Activated CD4-positive, alpha-beta T cell treated with anti-CD3 and anti-CD28 coated beads, Interleukin-2, Interleukin-6, amounts not matched to agents 100 ng/mL and 50 ng/mL, durations not matched to agents 16 hours and 8 hours (primary cell): ENCODE measurements at regions not wholly inside any gene's neighbourhood (a gene's known extent, or its start where the extent isn't known, plus 50 kb on each side); places are given as distances from the start of the nearest gene placed in this dataset.

ENCODE experiments used
- DNase-seq: peaks from one replicate; pipeline ENCODE4 v3.0.0-alpha.2; 2020

DNA sequence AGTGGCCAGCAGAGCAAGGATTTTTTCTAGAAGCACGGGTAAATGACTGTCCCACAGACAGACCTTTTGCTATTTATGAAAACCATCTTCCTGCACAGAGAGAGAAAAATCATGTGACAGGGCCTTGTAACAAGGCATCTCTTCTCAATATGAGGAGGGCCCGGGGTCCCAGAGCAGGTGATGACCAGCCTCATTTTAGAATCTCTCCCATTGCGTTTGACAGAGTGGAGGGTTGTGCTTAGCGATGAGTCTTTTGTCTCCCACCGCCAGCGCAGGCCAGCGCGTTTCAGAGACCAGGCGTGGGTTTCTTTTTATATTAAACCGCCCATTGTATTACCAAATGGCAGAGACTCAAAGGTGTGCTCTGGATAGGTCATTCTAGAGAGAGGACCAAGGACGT is 97.4 kb upstream of the UBL3 start:
- DNase-seq = no peak

DNA sequence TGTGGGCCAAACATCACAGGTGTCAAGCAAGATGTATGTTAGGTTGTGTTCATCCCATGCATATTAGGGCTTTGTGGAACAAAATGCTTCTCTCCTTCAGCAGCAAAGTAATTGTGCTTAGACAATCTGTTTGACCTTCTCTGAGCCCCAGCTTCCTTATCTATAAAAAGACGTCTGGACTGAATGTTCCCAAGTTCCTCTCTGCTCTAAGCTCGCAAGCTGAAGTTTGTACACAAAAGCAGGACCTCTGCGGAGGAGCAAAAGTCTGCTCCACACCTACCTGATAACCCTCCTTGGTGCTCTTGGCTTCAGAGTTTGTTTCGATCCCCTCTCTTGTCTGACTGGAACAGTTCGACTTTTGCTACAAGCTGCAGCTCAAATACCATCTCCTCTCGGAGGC is 95.7 kb upstream of the UBL3 start:
- no peak for DNase-seq

DNA sequence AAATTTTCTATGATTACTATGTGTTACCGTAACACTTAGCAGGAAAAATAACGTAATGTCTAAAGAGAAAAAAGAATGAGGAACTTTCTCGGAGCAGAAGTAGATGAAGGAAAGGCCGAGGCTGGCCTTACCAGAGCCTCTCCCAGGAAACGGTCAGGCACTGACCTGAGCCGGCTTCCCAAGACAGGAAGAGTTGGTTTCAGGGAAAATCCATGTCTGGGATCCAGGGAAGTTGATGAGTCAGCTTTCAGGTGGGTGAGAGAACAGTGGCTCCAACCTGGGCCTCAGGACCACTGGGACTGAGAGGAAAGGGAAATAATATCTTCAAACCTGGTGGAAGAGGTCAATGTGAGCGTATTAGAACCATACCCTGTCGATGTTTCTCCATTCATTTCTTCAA is 93.3 kb upstream of the UBL3 start:
- no peak for DNase-seq

DNA sequence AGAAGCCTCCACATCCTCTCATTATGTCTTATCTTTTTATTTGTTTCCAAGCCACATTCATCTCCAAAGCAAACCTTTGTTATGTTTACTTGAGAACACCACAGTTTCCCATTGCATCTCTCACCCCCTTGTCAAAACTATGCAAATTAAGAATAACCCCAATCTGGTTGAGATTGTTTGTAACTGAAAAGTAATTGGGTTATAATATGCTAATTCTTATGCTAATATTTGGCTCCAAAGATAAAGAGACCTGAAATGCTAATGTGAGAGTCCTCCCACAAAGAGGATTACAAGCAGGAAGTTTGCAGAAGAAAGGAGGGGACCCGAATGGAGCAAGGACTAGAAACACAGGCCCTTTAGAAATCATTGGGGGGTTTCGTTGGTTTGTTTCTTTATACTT is 92.9 kb upstream of the UBL3 start:
- DNase-seq = no peak

DNA sequence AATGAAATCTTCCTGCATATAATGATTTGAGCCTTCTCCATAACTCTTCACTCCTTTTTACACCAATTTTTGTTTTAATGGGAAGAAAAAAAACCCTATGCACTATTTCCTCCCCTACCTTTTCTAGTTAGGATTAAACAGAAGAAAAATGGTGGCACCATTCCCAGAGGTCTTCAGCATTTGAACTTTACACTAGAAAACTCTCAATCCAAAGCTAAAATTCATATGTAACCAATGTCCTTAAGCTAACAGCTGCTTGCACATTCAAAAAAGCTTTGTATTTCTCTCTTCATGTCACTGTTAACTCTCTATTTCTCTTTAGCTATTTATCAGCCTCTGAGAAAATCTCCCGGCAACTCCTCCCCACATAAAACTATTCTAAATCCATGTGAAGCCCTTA is 90.3 kb upstream of the UBL3 start:
- no peak for DNase-seq

DNA sequence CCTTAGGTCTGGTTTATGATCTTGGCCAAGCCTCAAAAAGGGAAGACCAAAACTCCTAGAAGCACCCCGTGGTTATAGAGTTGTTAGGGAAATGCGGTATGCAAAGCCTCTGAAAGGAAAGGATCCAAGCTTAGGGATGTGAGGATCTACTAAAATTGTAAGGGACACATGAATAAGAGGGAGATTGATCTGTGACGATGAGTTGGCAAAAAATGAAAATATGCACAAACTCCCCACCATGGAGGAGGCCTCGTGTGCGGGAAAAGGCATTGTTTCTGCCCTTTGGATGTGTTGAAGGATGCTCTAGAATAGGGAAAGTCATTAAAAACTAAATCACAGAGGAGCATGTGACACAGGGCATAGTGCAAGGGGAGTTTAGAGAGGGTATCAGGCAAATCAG is 88.7 kb upstream of the UBL3 start:
- DNase-seq = no peak

DNA sequence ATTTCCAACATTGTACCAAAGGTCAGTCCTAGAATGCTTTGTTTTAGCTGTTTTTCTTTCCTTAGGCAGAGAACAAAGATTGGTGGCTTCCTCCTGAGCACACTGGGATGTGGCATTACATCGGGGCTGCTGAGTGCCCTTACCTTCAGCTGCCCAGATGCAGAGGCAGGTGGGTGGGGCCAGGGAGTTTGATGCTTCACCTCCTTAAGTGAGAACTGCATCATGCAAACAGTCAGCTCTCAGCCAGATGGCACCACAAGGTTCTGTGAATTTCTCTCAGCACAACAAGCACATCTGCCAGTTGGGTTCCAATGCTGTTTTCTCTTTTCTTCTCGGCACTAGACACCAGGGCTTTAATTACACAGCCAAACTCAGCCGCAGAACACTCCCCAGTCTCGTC is 87.4 kb upstream of the UBL3 start:
- peak; percentile 10 for DNase-seq

DNA sequence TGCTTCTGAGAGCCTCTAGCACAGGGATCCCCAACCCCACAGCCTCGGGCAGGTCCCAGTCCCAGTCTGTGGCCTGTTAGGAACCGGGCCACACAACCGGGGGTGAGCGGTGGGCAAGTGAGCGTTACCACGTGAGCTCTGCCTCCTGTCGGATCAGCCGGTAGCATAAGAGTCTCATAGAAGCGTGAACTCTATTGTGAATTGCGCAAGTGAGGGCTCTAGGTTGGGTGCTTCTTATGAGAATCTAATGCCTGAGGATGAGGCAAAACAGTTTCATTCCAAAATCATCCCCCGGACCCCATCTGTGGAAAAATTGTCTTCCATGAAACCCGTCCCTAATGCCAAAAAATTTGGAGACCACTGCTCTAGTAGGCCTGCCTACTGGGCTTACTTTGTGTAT is 87.0 kb upstream of the UBL3 start:
- DNase-seq = no peak

DNA sequence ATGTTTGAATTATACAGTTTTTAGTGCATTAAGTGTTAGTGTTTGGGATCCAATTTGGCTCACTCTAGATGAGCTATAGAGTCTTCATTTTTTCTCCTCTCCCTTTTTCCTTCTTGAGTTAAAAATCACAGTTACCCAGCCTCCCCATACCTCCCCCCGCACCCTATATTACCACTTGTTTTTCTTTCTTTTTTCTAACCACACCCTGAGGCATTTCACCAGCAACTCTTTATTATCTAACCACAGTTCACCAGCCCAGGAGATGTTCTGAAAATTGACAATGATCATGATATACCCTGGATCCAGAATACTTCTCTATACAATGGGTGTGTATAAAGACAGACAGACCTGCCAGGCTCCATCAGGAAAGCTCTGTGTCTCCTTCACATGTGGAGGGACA is 86.5 kb upstream of the UBL3 start:
- DNase-seq = no peak

DNA sequence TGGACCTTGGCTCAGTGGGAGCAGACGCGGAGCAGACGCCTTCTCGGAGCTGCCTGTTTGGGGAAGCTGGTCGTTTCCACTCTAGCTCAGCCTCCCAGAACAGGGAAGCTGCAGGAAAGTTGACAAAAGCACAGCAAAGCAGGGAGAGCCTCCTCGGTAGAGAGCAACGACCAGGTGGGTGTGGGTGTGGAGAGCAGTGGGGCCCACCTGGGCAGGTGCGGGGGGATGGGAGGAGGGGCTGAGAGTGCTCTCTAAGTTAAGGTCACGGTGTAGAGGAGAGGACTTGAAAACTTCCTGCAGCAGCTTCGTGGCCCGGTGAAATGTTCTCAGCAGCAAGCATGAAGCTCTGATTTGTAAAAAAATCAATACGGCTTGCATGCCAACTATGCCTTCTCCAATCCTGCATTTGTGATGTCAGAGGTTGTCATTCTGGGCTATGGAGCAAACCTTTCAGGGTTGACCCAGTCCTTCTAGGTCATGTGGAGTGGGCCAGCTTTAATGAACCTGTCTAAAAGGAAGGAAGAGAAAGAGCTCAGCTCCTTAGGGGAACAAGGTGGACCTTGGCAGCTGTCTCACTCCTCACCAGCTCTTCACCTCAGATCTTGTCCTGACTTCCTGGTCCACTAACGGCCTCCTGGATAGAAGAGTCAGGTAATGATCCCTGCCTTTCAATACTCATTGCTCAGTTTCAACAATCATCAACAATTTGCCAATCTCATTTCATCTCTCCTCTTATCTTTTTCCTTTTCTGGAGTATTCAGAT is 85.8 kb upstream of the UBL3 start:
- DNase-seq = peak; percentile 13

DNA sequence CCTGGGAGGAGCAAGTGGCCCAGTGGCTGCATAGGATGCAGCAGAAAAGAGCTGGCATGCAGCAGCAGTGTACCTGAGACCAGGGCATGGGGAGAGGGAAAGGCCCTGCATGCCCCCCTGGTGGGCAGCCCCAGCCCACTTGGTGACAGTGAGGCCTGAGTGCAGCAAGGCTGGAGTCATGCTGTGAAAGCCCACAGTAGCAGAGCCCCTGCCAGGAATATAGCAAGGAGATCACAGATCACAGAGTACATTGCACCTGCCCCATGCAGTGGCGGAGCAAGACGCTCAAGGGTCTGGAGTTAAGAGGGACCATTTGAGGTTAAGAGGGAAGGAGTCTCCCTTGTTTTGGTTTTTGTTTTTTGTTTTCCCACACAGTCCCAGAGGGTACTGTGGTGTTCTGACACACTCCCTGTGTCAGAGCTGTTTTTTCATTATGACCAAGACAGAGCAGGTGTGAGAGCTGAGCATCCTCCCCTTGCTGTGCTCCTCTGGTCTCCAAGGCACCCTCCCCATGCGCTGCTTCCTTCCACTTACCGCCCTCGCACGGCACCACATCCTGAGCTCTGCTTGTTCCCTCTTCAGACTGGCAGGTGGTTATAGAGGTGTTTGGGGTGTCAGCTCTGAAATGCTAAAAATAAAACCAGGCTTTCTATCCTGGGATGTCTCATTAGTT is 85.0 kb upstream of the UBL3 start:
- peak; percentile 94 for DNase-seq

DNA sequence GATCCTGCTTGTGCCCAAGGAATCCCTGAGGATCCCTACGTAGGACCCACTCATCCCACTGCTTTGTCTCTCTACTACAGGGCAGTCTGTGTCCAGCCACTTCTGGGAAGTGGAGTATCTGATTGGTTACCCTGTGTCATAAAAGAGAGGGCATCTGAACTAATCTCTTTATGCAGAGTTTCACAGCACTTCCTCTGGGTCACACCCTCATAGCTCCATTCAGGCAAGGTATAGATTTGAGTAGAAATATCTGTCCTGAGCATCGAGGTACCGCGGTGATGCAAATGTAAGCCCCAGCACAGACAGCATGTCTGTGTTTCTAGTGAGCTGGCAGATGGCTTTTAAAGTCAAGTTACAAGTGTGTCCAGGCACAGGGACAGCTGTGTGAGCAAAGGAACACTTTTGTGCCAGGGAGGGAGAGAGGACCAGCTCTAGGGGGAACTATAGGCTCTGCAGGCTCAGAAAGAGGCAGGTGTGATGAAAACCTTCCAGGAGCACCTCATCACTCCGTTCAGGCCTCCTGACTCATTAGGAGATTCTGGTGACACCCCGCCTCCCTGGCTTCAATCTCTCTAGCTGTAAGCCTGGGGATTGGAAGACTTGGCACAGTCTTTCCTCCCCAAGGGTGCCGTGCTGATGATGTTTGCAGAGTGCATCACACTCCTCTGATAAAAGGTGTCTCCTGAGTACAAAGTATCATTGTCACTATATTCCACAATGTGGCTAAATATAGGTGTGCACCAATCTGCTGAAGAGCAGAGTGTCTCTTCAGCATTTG is 84.3 kb upstream of the UBL3 start:
- peak; percentile 62 for DNase-seq

DNA sequence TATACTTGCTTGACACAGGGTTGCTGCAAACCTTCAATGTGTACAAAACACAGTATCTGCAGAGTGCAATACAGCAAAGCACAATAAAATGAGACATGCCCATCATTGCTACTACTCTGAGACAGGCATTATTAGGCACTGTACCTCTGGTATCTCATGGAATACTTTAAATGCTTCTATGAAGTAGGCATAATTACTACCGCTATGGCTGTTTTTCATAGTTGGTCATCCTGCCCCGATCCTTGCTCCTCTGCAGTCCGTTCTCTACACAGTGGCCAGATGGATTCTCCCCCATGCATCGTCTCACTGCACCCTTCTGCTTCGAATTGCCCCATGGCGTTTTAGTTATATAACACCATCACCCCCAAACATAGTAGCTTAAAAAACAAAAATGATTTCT is 83.0 kb upstream of the UBL3 start:
- no peak for DNase-seq

DNA sequence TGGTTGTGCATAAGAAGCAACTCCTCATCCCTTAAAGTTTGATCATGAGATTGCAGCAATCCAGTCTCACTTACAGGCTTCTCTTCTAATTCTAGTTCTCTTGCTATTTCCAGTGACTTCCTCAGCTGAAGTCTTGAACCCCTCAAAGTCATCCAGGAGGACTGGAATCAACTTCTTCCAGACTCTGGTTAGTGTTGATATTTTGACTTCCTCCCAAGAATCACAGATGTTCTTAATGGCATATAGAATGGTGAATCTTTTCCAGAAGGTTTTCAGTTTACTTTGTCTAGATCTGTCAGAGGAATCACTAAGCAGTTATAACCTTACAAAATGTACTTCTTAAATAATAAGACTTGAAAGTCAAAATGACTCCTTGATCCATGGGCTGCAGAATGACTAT is 81.3 kb upstream of the UBL3 start:
- DNase-seq = no peak

DNA sequence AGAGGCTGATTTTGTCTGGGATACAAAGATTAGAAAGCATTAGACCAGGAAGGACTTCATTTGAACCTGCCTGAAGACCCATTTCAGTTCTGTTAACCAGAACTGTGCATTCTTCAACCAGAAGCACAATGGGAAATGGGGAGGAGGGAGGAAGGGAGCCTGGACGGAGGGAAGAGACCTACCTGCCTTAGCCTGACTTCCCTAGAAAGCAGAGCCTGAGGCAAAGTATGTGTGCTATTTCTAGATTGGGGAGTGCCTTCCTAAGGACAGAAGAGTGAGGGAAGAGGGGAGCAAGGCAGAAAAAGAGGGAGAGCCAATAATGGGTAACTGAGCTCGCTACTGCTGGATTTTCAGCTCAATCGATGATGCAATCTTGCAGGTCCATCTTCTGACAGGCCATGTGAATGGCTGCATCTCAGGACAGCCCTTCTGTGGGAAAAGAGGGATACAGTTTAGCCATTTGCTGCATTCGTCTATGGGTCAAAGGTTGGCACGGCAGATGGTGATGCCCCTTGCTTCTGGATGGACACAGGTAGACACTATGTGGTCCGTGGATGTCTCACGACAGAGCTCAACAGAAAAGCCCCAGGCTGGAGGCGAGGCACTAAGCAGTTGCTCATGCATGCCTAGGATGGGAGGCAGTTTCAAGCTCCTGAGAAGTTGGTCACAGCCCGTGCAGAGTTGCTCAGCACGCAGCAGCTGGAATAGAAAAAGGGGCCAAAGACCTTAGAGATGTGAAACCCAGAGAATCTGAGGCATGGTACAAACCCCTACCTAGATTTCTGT is 78.8 kb upstream of the UBL3 start:
- no peak for DNase-seq

DNA sequence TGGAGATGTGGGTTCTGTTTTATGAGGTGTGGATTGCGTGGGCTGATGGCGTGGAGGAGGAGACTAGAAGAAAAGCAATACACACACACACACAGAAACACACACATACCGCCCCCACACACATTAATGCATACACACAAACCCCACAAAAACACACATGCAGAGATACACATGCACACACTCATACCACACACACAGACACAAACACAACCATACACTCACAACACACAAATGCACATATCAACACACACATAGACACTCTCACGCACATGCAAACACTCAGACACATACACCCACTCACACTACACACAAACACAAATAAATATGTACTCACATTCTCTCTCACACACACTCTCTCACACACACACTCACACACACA is 75.7 kb upstream of the UBL3 start:
- no peak for DNase-seq

DNA sequence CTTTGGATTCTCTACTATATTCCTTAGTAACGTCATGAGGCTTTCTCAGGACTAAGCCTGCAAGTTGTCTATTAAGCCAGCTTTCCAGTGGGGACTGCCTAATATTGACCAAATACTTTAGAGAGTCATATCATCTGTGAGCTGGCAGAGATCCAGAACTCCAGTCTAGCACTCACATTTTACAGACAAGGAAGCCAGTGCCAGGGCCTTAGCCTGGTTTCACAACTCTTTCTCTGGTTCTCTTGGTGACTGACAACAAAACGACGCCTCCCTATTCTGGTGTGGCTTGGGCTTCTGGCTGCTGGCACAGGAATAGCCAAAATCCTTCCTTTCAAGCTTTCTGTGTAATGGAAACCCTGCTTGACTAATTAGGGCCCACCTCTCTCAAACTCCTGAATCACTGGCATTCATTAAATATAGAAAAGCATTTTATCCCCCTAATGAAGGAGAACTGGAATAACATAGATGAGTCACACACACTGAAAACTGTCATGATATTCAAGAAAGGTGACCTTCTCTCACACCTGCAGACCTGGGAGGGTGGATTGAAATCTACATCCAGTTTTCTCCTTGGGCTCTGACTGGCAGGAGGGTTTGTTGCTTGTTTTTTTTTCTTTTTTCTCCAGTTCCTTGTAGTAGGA is 75.2 kb upstream of the UBL3 start:
- no peak for DNase-seq

DNA sequence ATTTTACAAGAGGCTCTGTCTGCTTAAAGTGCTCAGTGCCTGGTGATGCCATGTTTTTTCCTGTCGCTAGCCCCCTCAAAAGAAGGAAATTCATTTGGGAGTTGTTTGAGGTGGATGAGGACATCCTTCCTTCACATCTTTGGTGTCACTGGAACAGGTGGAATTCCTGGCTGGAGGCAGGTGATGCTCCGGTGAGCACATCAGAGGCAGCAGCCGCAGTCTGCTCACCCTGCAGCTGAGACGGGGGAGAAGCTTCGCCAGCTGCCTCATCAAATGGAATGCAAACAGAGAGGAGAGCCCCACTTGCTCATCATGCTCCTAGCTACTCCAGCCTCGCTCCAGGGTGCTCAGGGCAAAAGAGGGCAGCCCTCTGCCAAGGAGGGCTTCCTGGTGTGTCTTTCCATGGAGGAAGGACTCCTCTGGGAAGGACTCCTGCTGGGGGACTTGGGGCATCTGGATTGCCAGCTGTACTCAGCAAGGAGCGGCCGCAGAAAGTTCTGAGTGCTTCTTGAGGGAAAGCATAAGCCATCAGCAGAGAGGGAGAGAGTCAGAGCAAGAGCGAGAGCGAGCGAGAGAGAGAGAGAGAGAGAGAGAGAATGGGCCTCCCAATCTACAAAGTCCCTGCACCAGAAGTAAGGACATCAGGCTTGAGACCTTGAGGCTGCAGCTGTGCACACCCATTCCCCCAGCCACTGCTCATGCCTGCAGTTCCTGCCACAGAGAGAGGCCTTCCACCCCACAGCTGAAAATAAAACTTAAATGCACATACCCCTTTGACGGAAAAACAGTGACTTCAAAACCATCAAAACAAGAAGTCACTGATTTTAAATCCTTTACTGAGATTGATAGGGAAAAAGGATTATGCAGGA is 74.3 kb upstream of the UBL3 start:
- no peak for DNase-seq

DNA sequence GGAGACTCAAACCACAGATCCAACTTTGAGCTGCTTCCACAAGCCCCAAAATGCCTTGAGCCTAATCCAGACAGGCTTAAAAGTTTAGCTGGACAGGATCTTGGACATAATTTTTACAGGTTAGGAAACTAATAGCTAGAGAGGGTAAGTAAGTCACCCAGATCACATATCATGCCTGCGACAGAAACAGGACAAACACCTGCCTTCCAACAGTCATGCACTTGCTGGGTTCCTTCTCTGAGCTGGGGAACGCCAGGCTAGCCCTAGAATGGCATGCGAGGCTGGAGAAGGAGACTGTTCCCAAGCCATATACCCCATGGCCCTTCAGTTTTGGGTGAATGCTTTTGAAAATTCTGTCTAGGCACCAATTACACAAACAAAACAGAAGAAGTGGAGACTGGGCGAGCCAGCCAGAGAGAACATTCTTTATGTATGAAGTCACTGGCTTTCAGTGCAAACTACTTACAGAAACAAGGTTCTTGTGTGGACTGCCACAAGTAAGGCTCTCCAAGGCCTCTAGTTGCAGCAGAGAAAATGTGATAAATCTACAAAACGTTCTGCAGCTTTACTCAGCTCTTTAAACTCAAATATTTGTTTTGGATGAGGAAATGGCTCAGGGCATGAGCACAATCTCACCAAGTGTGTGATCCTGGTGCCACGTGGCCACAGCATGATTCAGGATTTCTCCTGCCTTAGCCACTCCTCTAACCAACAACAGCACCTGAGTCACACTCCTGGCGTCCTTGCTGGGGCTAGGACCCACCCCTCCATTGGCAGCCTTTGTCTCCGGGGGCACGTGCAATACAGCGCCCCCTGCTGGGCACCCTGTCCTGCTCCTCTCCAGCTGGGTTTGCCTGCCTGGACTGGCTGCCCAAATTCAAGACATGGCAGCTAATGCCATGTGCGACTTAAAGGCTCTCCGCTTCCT is 73.4 kb upstream of the UBL3 start:
- DNase-seq = peak; percentile 82

DNA sequence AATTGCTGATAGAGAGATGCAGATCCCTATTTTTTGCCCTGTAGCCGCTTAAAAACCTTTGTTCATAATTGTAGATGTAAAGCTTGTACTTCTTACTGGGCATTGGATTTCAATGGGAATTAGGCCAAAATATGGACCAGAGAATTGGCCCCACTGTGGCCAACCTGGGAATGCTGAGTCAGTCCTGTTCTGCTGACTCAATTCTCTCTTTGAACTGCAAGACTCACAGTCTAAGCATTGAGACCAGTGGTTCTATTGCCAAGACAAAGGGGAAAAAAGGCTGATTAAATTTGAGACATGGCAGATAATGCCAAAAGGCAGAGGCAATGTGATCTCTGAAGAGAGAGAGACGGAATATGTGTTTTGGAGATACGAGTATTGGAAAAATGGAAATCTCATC is 72.5 kb upstream of the UBL3 start:
- peak; percentile 30 for DNase-seq
